ENCODE measurements at regions not wholly inside any gene's neighbourhood (a gene's known extent, or its start where the extent isn't known, plus 50 kb on each side); places are given as distances from the start of the nearest gene placed in this dataset.
"Not testable (repeated sequence)": the region's sequence is repeated elsewhere in the genome, so short reads cannot be mapped to it uniquely, and the experiment has no call there.

- no peak for DNase-seq (ENCODE audit: low read depth, low spot score)
These were observed 64.8 kb upstream of the TBC1D3K start for GRCh38 chr17:37859451-37859850.

GRCh38 chr17:37858391-37858790 lies 65.8 kb upstream of the TBC1D3K start:
- not testable (repeated sequence) for DNase-seq (ENCODE audit: low read depth, low spot score)

- DNase-seq (ENCODE audit: low read depth, low spot score): no peak
These were observed 68.0 kb upstream of the TBC1D3K start for GRCh38 chr17:37856245-37856644.

- no peak for DNase-seq (ENCODE audit: low read depth, low spot score)
These were observed 74.6 kb upstream of the TBC1D3K start for GRCh38 chr17:37849617-37849972.

GRCh38 chr17:37848690-37849616 lies 75.3 kb upstream of the TBC1D3K start:
- peak; percentile 27 for DNase-seq (ENCODE audit: low read depth, low spot score)

DNA sequence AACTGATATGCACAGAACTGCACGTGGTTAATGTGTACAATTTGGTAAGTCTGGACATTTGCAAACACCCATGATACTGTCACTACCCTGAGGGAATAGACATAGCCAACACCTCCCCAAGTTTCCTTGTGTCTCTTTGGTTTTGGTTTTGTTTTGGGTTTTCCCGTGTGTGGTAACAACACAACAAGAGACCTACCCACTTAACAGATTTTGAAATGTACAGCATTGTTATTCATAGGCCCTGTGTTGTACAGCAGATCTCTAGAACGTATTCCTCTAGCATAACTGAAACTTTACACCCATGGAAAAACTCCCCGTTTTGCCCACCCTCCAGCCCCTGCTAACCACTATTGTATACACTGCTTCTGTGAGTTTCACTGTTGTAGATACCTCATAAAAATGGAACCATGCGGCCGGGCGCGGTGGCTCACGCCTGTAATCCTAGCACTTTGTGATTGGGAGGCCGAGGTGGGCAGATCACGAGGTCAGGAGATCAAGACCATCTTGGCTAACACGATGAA lies 76.3 kb upstream of the TBC1D3K start:
- DNase-seq (ENCODE audit: low read depth, low spot score): no peak

GRCh38 chr17:37847102-37847501 lies 77.1 kb upstream of the TBC1D3K start:
- DNase-seq (ENCODE audit: low read depth, low spot score): no peak

DNA sequence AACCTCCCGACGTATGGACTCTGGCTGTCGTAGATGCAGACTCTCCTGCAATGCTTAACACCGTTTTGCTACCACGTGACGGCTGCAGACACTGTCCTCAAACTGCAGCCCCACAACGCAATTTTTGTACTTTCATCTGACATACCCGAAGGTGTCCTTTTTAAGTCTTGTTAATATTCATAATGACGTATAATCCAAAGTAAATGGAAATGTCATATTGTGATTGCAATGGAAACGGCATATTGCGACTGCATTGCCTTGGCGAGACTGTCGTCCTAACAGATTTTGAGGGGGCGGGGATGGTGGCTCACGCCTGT lies 79.3 kb upstream of the TBC1D3K start:
- no peak for DNase-seq (ENCODE audit: low read depth, low spot score)

GRCh38 chr17:37844158-37844976 lies 79.8 kb upstream of the TBC1D3K start:
- DNase-seq (ENCODE audit: low read depth, low spot score): no peak

- DNase-seq (ENCODE audit: low read depth, low spot score): no peak
These were observed 81.8 kb upstream of the TBC1D3K start for GRCh38 chr17:37842401-37842800.

DNA sequence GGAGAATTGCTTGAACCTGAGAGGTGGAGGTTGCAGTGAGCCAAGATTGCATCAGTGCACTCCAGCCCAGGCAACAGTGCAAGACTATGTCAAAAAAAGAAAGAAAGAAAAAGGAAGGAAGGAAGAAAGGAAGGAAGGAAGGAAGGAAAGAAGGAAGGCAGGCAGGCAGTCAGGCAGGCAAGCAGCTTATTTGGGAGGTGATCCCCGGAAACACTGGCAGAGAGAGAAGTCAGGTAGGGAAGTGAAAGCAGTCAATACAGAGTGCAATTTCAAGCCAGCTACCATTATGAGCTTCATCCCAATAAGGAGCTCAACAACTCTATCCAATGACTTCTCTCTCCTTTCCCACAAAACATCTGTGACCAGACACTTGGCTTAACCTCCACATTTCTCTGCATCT lies 83.0 kb upstream of the TBC1D3K start:
- no peak for DNase-seq (ENCODE audit: low read depth, low spot score)

DNA sequence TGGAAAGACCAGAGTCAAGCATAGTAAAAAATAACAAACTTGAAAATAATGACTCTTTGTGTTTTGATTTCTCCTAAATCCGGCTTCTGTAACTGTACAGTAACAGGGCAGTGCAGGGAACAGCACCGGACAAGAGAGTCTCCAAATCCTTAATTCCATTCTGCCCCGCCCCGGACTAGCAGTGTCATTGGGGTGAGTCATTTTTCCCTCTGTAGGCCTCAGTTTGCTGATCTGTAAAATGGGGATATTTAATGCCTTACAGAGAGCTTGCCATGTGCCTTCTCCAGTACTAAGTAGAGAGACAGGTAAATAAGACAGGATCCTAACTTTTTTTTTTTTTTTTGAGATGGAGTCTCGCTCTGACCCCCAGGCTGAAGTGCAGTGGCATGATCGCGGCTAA lies 83.6 kb upstream of the TBC1D3K start:
- no peak for DNase-seq (ENCODE audit: low read depth, low spot score)

GRCh38 chr17:37839196-37839978 lies 84.8 kb upstream of the TBC1D3K start:
- DNase-seq (ENCODE audit: low read depth, low spot score): no peak

- DNase-seq (ENCODE audit: low read depth, low spot score): no peak
These were observed 85.9 kb upstream of the TBC1D3K start for GRCh38 chr17:37838276-37838675.

- DNase-seq (ENCODE audit: low read depth, low spot score): no peak
These were observed 87.6 kb upstream of the TBC1D3K start for GRCh38 chr17:37836593-37836992.

DNA sequence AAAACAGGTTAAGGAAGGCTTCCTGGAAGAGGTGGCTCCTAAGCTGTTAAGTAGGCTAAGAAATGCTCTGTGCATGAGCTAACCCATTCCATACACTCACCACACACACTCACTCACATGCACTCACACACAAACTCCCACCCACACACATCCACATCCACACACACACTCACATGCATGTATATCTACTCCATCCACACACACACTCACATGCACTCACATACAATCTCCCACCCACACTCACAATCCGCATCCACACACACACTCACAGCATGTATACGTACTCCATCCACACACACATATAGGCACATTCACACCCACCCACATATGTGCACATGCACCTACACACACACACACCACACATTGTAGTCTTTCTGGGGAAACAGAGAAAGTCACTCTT lies 89.3 kb upstream of the HNF1B start:
- no peak for DNase-seq (ENCODE audit: low read depth, low spot score)

DNA sequence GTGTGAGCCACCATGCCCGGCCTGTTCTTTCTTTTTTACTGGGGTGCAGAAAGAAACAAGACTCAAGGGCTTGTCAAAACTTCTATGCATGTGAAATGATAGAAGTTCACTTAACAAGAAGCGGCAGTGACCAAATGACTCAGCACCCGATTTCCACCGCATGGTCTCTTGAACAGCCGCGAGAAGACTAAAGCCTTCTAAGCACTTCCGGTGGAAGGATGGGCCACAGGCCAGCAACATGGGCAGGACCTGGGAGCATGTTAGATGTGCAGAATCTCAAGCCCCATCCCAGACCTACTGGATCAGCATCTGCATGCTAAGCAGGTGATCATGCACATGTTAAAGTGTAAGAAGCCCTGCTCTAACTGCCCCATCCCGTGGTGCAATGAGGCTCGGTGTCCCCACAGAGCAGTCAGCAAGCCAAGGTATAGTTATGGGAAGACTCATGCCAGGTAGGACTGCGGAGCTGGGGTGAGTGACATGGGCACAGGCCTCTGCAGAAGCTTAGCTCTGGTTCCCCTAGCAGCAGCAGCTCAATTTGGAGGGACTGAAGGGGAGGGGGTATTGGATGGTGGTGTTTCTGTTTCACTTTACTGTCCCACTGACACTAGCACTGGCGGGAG lies 88.5 kb upstream of the HNF1B start:
- no peak for DNase-seq (ENCODE audit: low read depth, low spot score)

GRCh38 chr17:37831986-37832385 lies 87.1 kb upstream of the HNF1B start:
- no peak for DNase-seq (ENCODE audit: low read depth, low spot score)

- DNase-seq (ENCODE audit: low read depth, low spot score): no peak
These were observed 86.6 kb upstream of the HNF1B start for GRCh38 chr17:37831492-37831891.

- no peak for DNase-seq (ENCODE audit: low read depth, low spot score)
These were observed 85.5 kb upstream of the HNF1B start for GRCh38 chr17:37830151-37830993.
